MM.1S (cell line): ENCODE measurements at regions not wholly inside any gene's neighbourhood (a gene's known extent, or its start where the extent isn't known, plus 50 kb on each side); places are given as distances from the start of the nearest gene placed in this dataset.

Experiments used
- DNase-seq: peaks from one replicate; pipeline ENCODE4 v3.0.0-alpha.2; 2015
- H2AFZ ChIP-seq: fragments of 300-600 bp; sonication (generic); 2 replicates; pipeline ENCODE4 v1.6.0; 2016; ENCODE audit warnings: antibody characterized with exemption, low read length
- H3F3A ChIP-seq: fragments of 300-600 bp; sonication (generic); 2 replicates; pipeline ENCODE4 v1.6.1; 2016; ENCODE audit warnings: mild to moderate bottlenecking, antibody characterized with exemption, low read length, moderate library complexity, mixed read lengths; ENCODE audit not compliant: insufficient read depth
- H3K27ac ChIP-seq: fragments of 300-600 bp; sonication (generic); 2 replicates; pipeline ENCODE4 v1.5.1; 2016; ENCODE audit warnings: mild to moderate bottlenecking, low read length
- H3K27me3 ChIP-seq: fragments of 300-600 bp; sonication (generic); replicated peaks from 2 replicates; pipeline ENCODE4 v1.6.0; 2016; ENCODE audit warnings: low read length; ENCODE audit not compliant: insufficient read depth
- H3K36me3 ChIP-seq: fragments of 300-600 bp; sonication (generic); replicated peaks from 2 replicates; pipeline ENCODE4 v1.6.1; 2016; ENCODE audit warnings: mild to moderate bottlenecking, low read length, mixed read lengths; ENCODE audit not compliant: insufficient read depth
- H3K4me1 ChIP-seq: fragments of 300-600 bp; sonication (generic); 2 replicates; pipeline ENCODE4 v1.6.1; 2016; ENCODE audit warnings: low read length, mixed read lengths
- H3K4me2 ChIP-seq: fragments of 300-600 bp; sonication (generic); 2 replicates; pipeline ENCODE4 v1.6.0; 2016; ENCODE audit warnings: low read depth, low read length
- H3K4me3 ChIP-seq: fragments of 300-600 bp; sonication (generic); 2 replicates; pipeline ENCODE4 v1.5.1; 2016; ENCODE audit warnings: low read length, mixed read lengths
- H3K79me2 ChIP-seq: fragments of 300-600 bp; sonication (generic); 2 replicates; pipeline ENCODE4 v1.6.1; 2016; ENCODE audit warnings: mixed run types, low read length, mixed read lengths
- H3K9ac ChIP-seq: fragments of 300-600 bp; sonication (generic); 2 replicates; pipeline ENCODE4 v1.6.1; 2016; ENCODE audit warnings: low read length, mixed read lengths
- H3K9me2 ChIP-seq: fragments of 300-600 bp; sonication (generic); replicated peaks from 2 replicates; pipeline ENCODE4 v1.6.1; 2016; ENCODE audit warnings: mild to moderate bottlenecking, low read length, mixed read lengths; ENCODE audit not compliant: insufficient read depth
- H3K9me3 ChIP-seq: fragments of 300-600 bp; sonication (generic); replicated peaks from 2 replicates; pipeline ENCODE4 v1.6.1; 2016; ENCODE audit warnings: mild to moderate bottlenecking, low read length, mixed read lengths; ENCODE audit not compliant: insufficient read depth
- H4K20me1 ChIP-seq: fragments of 300-600 bp; sonication (generic); 2 replicates; pipeline ENCODE4 v1.6.1; 2016; ENCODE audit warnings: mild to moderate bottlenecking, low read length, moderate library complexity, mixed read lengths; ENCODE audit not compliant: insufficient read depth
- EZH2 ChIP-seq: fragments of 300-600 bp; sonication (generic); optimal IDR thresholded peaks from 2 replicates; pipeline ENCODE3; 2017; ENCODE audit warnings: low read depth, mild to moderate bottlenecking, antibody characterized with exemption, low read length, mixed read lengths
- EZH2phosphoT487 ChIP-seq: fragments of 300-600 bp; sonication (generic); IDR thresholded peaks from 2 replicates; pipeline ENCODE4 v1.6.1; 2018; ENCODE audit warnings: antibody characterized with exemption, low read length
- TF ChIP-seq, protein P1 (sequence below): fragments of 300-600 bp; sonication (generic); IDR thresholded peaks from 2 replicates; pipeline ENCODE4 v1.5.1; 2016; ENCODE audit warnings: antibody characterized with exemption, low read length, mixed read lengths

DNA sequence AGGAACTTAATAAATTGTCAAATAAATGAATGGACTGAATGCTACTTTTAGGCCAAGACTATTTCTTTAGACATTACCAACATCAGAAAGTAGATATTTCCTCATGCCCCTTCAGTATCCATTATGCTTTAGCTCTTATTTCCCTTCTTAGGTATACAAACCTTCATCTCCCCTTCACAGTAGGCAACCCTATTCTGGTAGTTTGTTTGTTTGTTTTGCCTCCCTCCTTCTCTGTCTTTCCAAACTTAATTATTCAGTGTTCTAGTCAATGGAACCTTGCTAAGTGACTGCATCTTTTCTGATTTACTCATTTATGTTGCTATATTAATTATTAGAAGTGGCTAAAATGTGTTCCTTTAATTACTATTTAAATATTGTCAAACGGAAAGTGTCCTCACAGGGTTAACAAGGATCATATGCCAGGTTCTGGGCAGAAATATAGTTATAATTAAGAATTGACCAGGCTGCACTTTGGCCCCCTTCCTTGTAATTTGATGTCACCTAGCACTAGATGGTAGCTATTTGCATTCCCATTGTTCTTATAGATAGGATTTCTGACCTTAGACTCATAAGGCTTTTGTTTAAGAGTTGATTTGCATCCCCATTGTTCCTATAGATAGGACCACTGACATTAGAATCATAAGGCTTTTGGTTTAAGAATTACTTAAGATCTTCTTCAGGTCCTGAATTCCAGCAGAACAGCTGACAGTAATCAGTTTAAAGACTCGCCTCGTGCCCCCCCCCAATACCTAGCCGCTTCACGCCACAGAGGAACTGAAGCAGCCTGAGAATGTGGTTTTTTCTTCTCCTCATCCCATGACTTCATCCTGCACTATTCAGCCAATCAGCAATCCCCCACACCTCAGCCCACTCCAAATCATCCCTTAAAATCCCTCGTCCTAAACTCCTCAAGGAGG is 84.4 kb upstream of the NUDT12 start:
- Histone ChIP-seq H3K4me2 (no peak overlapping the region), H2AFZ (no peak overlapping the region), H3K79me2 (no peaks in the 10 kb centered on the region), H3K9me2 (no peaks in the 10 kb centered on the region), H3K27ac (no peak overlapping the region), H4K20me1 (no peaks in the 10 kb centered on the region), H3F3A (no peaks in the 10 kb centered on the region), H3K27me3 (no peaks in the 10 kb centered on the region), H3K9me3 (no peaks in the 10 kb centered on the region), H3K4me3 (no peak overlapping the region), H3K9ac (no peak overlapping the region), H3K36me3 (no peaks in the 10 kb centered on the region), H3K4me1 (no peaks in the 10 kb centered on the region)
- no peak for DNase-seq
- TF ChIP-seq EZH2phosphoT487 (no peak), EZH2 (no peak)
- TF ChIP-seq, protein P1, sequence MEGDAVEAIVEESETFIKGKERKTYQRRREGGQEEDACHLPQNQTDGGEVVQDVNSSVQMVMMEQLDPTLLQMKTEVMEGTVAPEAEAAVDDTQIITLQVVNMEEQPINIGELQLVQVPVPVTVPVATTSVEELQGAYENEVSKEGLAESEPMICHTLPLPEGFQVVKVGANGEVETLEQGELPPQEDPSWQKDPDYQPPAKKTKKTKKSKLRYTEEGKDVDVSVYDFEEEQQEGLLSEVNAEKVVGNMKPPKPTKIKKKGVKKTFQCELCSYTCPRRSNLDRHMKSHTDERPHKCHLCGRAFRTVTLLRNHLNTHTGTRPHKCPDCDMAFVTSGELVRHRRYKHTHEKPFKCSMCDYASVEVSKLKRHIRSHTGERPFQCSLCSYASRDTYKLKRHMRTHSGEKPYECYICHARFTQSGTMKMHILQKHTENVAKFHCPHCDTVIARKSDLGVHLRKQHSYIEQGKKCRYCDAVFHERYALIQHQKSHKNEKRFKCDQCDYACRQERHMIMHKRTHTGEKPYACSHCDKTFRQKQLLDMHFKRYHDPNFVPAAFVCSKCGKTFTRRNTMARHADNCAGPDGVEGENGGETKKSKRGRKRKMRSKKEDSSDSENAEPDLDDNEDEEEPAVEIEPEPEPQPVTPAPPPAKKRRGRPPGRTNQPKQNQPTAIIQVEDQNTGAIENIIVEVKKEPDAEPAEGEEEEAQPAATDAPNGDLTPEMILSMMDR = no peak

DNA sequence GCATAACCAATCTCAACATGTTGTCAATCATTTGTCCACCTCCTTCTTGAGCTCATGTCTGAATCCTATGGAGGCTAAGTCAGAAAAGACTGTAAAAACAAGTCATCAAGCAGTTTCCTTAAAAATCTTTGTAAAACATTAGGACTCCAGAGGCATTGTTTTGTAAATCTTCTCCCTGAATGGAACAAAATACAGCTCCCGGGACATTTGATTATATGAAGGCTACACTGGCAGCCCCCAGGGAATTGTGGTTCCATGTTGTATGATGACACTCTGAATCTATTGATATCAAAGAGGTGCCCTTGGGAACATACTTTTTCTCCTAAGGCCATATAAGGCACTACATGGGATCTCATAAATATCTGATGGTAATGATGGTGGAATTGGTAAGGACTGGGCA is 83.2 kb upstream of the NUDT12 start:
- no peak overlapping the region for H3K9ac ChIP-seq
- no peak overlapping the region for H3K4me3 ChIP-seq
- TF ChIP-seq EZH2phosphoT487 (no peak), EZH2 (no peak)
- TF ChIP-seq, protein P1 = no peak
- no peaks in the 10 kb centered on the region for H3K9me3 ChIP-seq
- no peak overlapping the region for H3K27ac ChIP-seq
- H3K9me2 ChIP-seq = no peaks in the 10 kb centered on the region
- H3K4me2 ChIP-seq = no peak overlapping the region
- no peak for DNase-seq
- no peaks in the 10 kb centered on the region for H4K20me1 ChIP-seq
- H2AFZ ChIP-seq = no peak overlapping the region
- H3K79me2 ChIP-seq = no peaks in the 10 kb centered on the region
- H3F3A ChIP-seq = no peaks in the 10 kb centered on the region
- H3K27me3 ChIP-seq = no peaks in the 10 kb centered on the region
- H3K36me3 ChIP-seq = no peaks in the 10 kb centered on the region
- H3K4me1 ChIP-seq = no peaks in the 10 kb centered on the region

DNA sequence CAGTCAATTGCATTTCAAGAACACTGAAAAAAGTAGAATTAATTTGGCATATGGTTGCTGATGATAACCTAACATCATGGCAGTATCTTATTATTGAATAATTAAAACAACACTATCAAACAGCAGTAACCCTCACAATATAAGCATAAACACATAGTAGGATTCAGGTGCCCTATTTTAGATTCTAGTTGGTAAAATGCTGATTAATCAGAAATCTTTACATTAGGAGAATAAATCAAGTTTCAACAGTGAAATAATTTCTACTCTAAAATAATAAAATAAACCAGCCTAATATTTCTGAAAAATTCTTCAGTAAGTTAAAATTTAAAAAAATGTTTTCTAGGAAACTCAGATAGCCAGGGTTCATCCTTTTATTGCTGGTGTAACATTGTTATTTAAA is 76.4 kb upstream of the NUDT12 start:
- Histone ChIP-seq H3K36me3 (no peaks in the 10 kb centered on the region), H3K79me2 (no peaks in the 10 kb centered on the region), H3K9me3 (no peaks in the 10 kb centered on the region), H3K27ac (no peak overlapping the region), H3K4me1 (no peaks in the 10 kb centered on the region), H3K4me3 (no peak overlapping the region), H3K9me2 (no peaks in the 10 kb centered on the region), H4K20me1 (no peaks in the 10 kb centered on the region), H3F3A (no peaks in the 10 kb centered on the region), H2AFZ (no peak overlapping the region), H3K4me2 (no peak overlapping the region), H3K9ac (no peak overlapping the region), H3K27me3 (no peaks in the 10 kb centered on the region)
- no peak for TF ChIP-seq EZH2phosphoT487
- no peak for TF ChIP-seq EZH2
- TF ChIP-seq, protein P1 = no peak
- no peak for DNase-seq
